Karpas-422 (cell line): ENCODE measurements at regions not wholly inside any gene's neighbourhood (a gene's known extent, or its start where the extent isn't known, plus 50 kb on each side); places are given as distances from the start of the nearest gene placed in this dataset.

Experiments
- DNase-seq: peaks from one replicate; pipeline ENCODE4 v3.0.0-alpha.2; 2015
- H2AFZ ChIP-seq: fragments of 200-600 bp; sonication (generic); 2 replicates; pipeline ENCODE4 v1.6.1; 2014; ENCODE audit warnings: antibody characterized with exemption, low read length, mixed read lengths
- H3K27ac ChIP-seq: fragments of 200-600 bp; sonication (generic); 2 replicates; pipeline ENCODE4 v1.5.1; 2014; ENCODE audit warnings: mild to moderate bottlenecking, low read length, moderate library complexity
- H3K27me3 ChIP-seq: fragments of 200-600 bp; sonication (generic); 2 replicates; pipeline ENCODE4 v1.6.1; 2014; ENCODE audit warnings: low read length, mixed read lengths
- H3K36me3 ChIP-seq: fragments of 200-600 bp; sonication (generic); 2 replicates; pipeline ENCODE4 v1.6.1; 2014; ENCODE audit warnings: low read length, mixed read lengths; ENCODE audit not compliant: insufficient read depth
- H3K4me1 ChIP-seq: fragments of 200-600 bp; sonication (generic); 2 replicates; pipeline ENCODE4 v1.6.1; 2014; ENCODE audit warnings: mild to moderate bottlenecking, low read length, mixed read lengths
- H3K4me2 ChIP-seq: fragments of 200-600 bp; sonication (generic); 2 replicates; pipeline ENCODE4 v1.6.1; 2014; ENCODE audit warnings: low read length, low read depth, mild to moderate bottlenecking; ENCODE audit not compliant: poor library complexity, severe bottlenecking
- H3K4me3 ChIP-seq: fragments of 200-600 bp; sonication (generic); 2 replicates; pipeline ENCODE4 v1.5.1; 2014; ENCODE audit warnings: mild to moderate bottlenecking, antibody characterized with exemption, low read length, mixed read lengths
- H3K79me2 ChIP-seq: fragments of 200-600 bp; sonication (generic); 2 replicates; pipeline ENCODE4 v1.6.1; 2014; ENCODE audit warnings: mild to moderate bottlenecking, low read length, mixed read lengths
- H3K9ac ChIP-seq: fragments of 200-600 bp; sonication (generic); 2 replicates; pipeline ENCODE4 v1.6.0; 2014; ENCODE audit warnings: low read length
- H3K9me2 ChIP-seq: fragments of 200-600 bp; sonication (generic), shearing (Covaris generic); replicated peaks from 2 replicates; pipeline ENCODE4 v1.6.0; 2014; ENCODE audit warnings: mild to moderate bottlenecking, low read length, moderate library complexity; ENCODE audit not compliant: insufficient read depth
- H3K9me3 ChIP-seq: fragments of 300-700, 200-600 bp; sonication (generic); 2 replicates; pipeline ENCODE4 v1.6.1; 2014; ENCODE audit warnings: low read length, mixed read lengths
- H4K20me1 ChIP-seq: fragments of 200-600 bp; sonication (generic); 2 replicates; pipeline ENCODE4 v1.6.1; 2014; ENCODE audit warnings: mild to moderate bottlenecking, antibody characterized with exemption, low read length, low read depth; ENCODE audit not compliant: insufficient read depth

- no peak for DNase-seq
- Histone ChIP-seq H3K4me1 (peaks cover 1% of the 10 kb centered on the region), H2AFZ (no peak overlapping the region), H3K4me2 (no peak overlapping the region), H3K4me3 (no peak overlapping the region), H3K27ac (no peak overlapping the region), H3K36me3 (no peaks in the 10 kb centered on the region), H3K79me2 (no peaks in the 10 kb centered on the region), H4K20me1 (no peaks in the 10 kb centered on the region), H3K9me3 (no peaks in the 10 kb centered on the region), H3K27me3 (no peaks in the 10 kb centered on the region), H3K9ac (no peak overlapping the region), H3K9me2 (0 out of 2 replicates have a peak, but pooled peaks cover 4% of the 10 kb centered on the region)
Measured at GRCh38 chr5:61965069-61965468, 340.9 kb upstream of the KIF2A start.

GRCh38 chr5:61965490-61965889 lies 340.5 kb upstream of the KIF2A start:
- no peaks in the 10 kb centered on the region for H4K20me1 ChIP-seq
- no peak overlapping the region for H3K27ac ChIP-seq
- no peak overlapping the region for H3K4me3 ChIP-seq
- no peak overlapping the region for H2AFZ ChIP-seq
- no peaks in the 10 kb centered on the region for H3K79me2 ChIP-seq
- H3K27me3 ChIP-seq = no peaks in the 10 kb centered on the region
- H3K36me3 ChIP-seq = no peaks in the 10 kb centered on the region
- H3K4me2 ChIP-seq = no peak overlapping the region
- H3K9ac ChIP-seq = no peak overlapping the region
- no peak for DNase-seq
- H3K9me2 ChIP-seq = 0 out of 2 replicates have a peak, but pooled peaks cover 4% of the 10 kb centered on the region
- no peaks in the 10 kb centered on the region for H3K9me3 ChIP-seq
- H3K4me1 ChIP-seq = no peaks in the 10 kb centered on the region

- H3K9me3 ChIP-seq = no peaks in the 10 kb centered on the region
- H3K27me3 ChIP-seq = no peaks in the 10 kb centered on the region
- no peak overlapping the region for H2AFZ ChIP-seq
- no peak overlapping the region for H3K4me2 ChIP-seq
- DNase-seq = no peak
- no peaks in the 10 kb centered on the region for H3K79me2 ChIP-seq
- H3K9me2 ChIP-seq = 0 out of 2 replicates have a peak, but pooled peaks cover 4% of the 10 kb centered on the region
- H3K4me1 ChIP-seq = no peaks in the 10 kb centered on the region
- no peak overlapping the region for H3K27ac ChIP-seq
- no peak overlapping the region for H3K4me3 ChIP-seq
- H3K9ac ChIP-seq = no peak overlapping the region
- H4K20me1 ChIP-seq = no peaks in the 10 kb centered on the region
- H3K36me3 ChIP-seq = no peaks in the 10 kb centered on the region
Measured at GRCh38 chr5:61966296-61966955, 339.6 kb upstream of the KIF2A start.

GRCh38 chr5:61966997-61967396 lies 339.0 kb upstream of the KIF2A start:
- no peak overlapping the region for H3K27ac ChIP-seq
- no peaks in the 10 kb centered on the region for H4K20me1 ChIP-seq
- H3K9me2 ChIP-seq = 0 out of 2 replicates have a peak, but pooled peaks cover 4% of the 10 kb centered on the region
- no peaks in the 10 kb centered on the region for H3K9me3 ChIP-seq
- DNase-seq = no peak
- H3K4me1 ChIP-seq = no peaks in the 10 kb centered on the region
- H3K4me2 ChIP-seq = no peak overlapping the region
- no peak overlapping the region for H2AFZ ChIP-seq
- no peaks in the 10 kb centered on the region for H3K27me3 ChIP-seq
- H3K36me3 ChIP-seq = no peaks in the 10 kb centered on the region
- no peaks in the 10 kb centered on the region for H3K79me2 ChIP-seq
- no peak overlapping the region for H3K4me3 ChIP-seq
- no peak overlapping the region for H3K9ac ChIP-seq

- H3K79me2 ChIP-seq = no peaks in the 10 kb centered on the region
- H3K27me3 ChIP-seq = no peaks in the 10 kb centered on the region
- H2AFZ ChIP-seq = no peak overlapping the region
- no peak overlapping the region for H3K9ac ChIP-seq
- DNase-seq = no peak
- H3K4me1 ChIP-seq = no peaks in the 10 kb centered on the region
- no peaks in the 10 kb centered on the region for H3K36me3 ChIP-seq
- no peak overlapping the region for H3K4me2 ChIP-seq
- no peak overlapping the region for H3K27ac ChIP-seq
- no peaks in the 10 kb centered on the region for H4K20me1 ChIP-seq
- H3K9me2 ChIP-seq = 0 out of 2 replicates have a peak, but pooled peaks cover 4% of the 10 kb centered on the region
- H3K4me3 ChIP-seq = no peak overlapping the region
- no peaks in the 10 kb centered on the region for H3K9me3 ChIP-seq
Measured at GRCh38 chr5:61967681-61968080, 338.3 kb upstream of the KIF2A start.

- Histone ChIP-seq H3K79me2 (no peaks in the 10 kb centered on the region), H3K27ac (no peak overlapping the region), H3K9me3 (no peaks in the 10 kb centered on the region), H4K20me1 (no peaks in the 10 kb centered on the region), H3K4me3 (no peak overlapping the region), H3K36me3 (no peaks in the 10 kb centered on the region), H3K27me3 (no peaks in the 10 kb centered on the region), H3K4me1 (no peaks in the 10 kb centered on the region), H3K4me2 (no peak overlapping the region), H2AFZ (no peak overlapping the region), H3K9me2 (no peaks in the 10 kb centered on the region), H3K9ac (no peak overlapping the region)
- no peak for DNase-seq
Measured at GRCh38 chr5:61969347-61969746, 336.7 kb upstream of the KIF2A start.

- H3K4me2 ChIP-seq = no peak overlapping the region
- H3K79me2 ChIP-seq = no peaks in the 10 kb centered on the region
- no peak overlapping the region for H3K27ac ChIP-seq
- H3K4me1 ChIP-seq = no peaks in the 10 kb centered on the region
- H3K9me3 ChIP-seq = no peaks in the 10 kb centered on the region
- no peak for DNase-seq
- H3K4me3 ChIP-seq = no peak overlapping the region
- H3K9me2 ChIP-seq = no peaks in the 10 kb centered on the region
- no peaks in the 10 kb centered on the region for H3K36me3 ChIP-seq
- H4K20me1 ChIP-seq = no peaks in the 10 kb centered on the region
- no peak overlapping the region for H3K9ac ChIP-seq
- H2AFZ ChIP-seq = no peak overlapping the region
- no peaks in the 10 kb centered on the region for H3K27me3 ChIP-seq
Measured at GRCh38 chr5:61969755-61970154, 336.3 kb upstream of the KIF2A start.

GRCh38 chr5:61970218-61970617 lies 335.8 kb upstream of the KIF2A start:
- no peak overlapping the region for H3K9ac ChIP-seq
- no peak overlapping the region for H3K27ac ChIP-seq
- H3K36me3 ChIP-seq = no peaks in the 10 kb centered on the region
- no peaks in the 10 kb centered on the region for H4K20me1 ChIP-seq
- H3K4me1 ChIP-seq = no peaks in the 10 kb centered on the region
- H2AFZ ChIP-seq = no peak overlapping the region
- H3K4me3 ChIP-seq = no peak overlapping the region
- no peak for DNase-seq
- H3K4me2 ChIP-seq = no peak overlapping the region
- no peaks in the 10 kb centered on the region for H3K9me2 ChIP-seq
- H3K9me3 ChIP-seq = no peaks in the 10 kb centered on the region
- H3K27me3 ChIP-seq = no peaks in the 10 kb centered on the region
- no peaks in the 10 kb centered on the region for H3K79me2 ChIP-seq
